ENCODE measurements at regions not wholly inside any gene's neighbourhood (a gene's known extent, or its start where the extent isn't known, plus 50 kb on each side); places are given as distances from the start of the nearest gene placed in this dataset.

- peaks cover 5% of the 10 kb centered on the region for H3K4me1 Mint-ChIP-seq (ENCODE audit: unreplicated experiment)
- H3K27me3 Mint-ChIP-seq (ENCODE audit: unreplicated experiment), result peaks cover 49% of the 10 kb centered on the region
- peaks cover 3% of the 10 kb centered on the region for H3K9me3 Mint-ChIP-seq (ENCODE audit: unreplicated experiment)
- peaks cover 2% of the 10 kb centered on the region for H3K36me3 Mint-ChIP-seq (ENCODE audit: unreplicated experiment)
- TF ChIP-seq CTCF (IDR thresholded peaks at IDR 0.05), result no peak
- no peak overlapping the region for H3K27ac Mint-ChIP-seq (ENCODE audit: unreplicated experiment)
- DNase-seq (ENCODE audit: extremely low spot score, unreplicated experiment), result no peak
- H3K4me3 Mint-ChIP-seq (ENCODE audit: unreplicated experiment), result no peak overlapping the region
Measured at GRCh38 chr1:53383136-53383870, 55.4 kb upstream of the LRP8 start.

- Mint-ChIP-seq H3K27me3 (ENCODE audit: unreplicated experiment) (peaks cover 54% of the 10 kb centered on the region), H3K27ac (ENCODE audit: unreplicated experiment) (no peak overlapping the region), H3K4me1 (ENCODE audit: unreplicated experiment) (peaks cover 5% of the 10 kb centered on the region), H3K36me3 (ENCODE audit: unreplicated experiment) (peaks cover 2% of the 10 kb centered on the region), H3K4me3 (ENCODE audit: unreplicated experiment) (no peak overlapping the region), H3K9me3 (ENCODE audit: unreplicated experiment) (peaks cover 3% of the 10 kb centered on the region)
- no peak for DNase-seq (ENCODE audit: extremely low spot score, unreplicated experiment)
- no peak for TF ChIP-seq CTCF (IDR thresholded peaks at IDR 0.05)
Measured at GRCh38 chr1:53384796-53385195, 56.9 kb upstream of the LRP8 start.

- peaks cover 11% of the 10 kb centered on the region for H3K4me1 Mint-ChIP-seq (ENCODE audit: unreplicated experiment)
- H3K4me3 Mint-ChIP-seq (ENCODE audit: unreplicated experiment), result no peak overlapping the region
- H3K9me3 Mint-ChIP-seq (ENCODE audit: unreplicated experiment), result peaks cover 3% of the 10 kb centered on the region
- TF ChIP-seq CTCF (IDR thresholded peaks at IDR 0.05), result no peak
- no peak for DNase-seq (ENCODE audit: extremely low spot score, unreplicated experiment)
- H3K27ac Mint-ChIP-seq (ENCODE audit: unreplicated experiment), result no peak overlapping the region
- peaks cover 2% of the 10 kb centered on the region for H3K36me3 Mint-ChIP-seq (ENCODE audit: unreplicated experiment)
- H3K27me3 Mint-ChIP-seq (ENCODE audit: unreplicated experiment), result peaks cover 49% of the 10 kb centered on the region
Measured at GRCh38 chr1:53385276-53386225, 57.7 kb upstream of the LRP8 start.

- TF ChIP-seq CTCF (IDR thresholded peaks at IDR 0.05), result no peak
- peaks cover 3% of the 10 kb centered on the region for H3K9me3 Mint-ChIP-seq (ENCODE audit: unreplicated experiment)
- no peak overlapping the region for H3K4me3 Mint-ChIP-seq (ENCODE audit: unreplicated experiment)
- peaks cover 12% of the 10 kb centered on the region for H3K4me1 Mint-ChIP-seq (ENCODE audit: unreplicated experiment)
- H3K36me3 Mint-ChIP-seq (ENCODE audit: unreplicated experiment), result peaks cover 2% of the 10 kb centered on the region
- no peak overlapping the region for H3K27ac Mint-ChIP-seq (ENCODE audit: unreplicated experiment)
- no peak for DNase-seq (ENCODE audit: extremely low spot score, unreplicated experiment)
- H3K27me3 Mint-ChIP-seq (ENCODE audit: unreplicated experiment), result peaks cover 35% of the 10 kb centered on the region
Measured at GRCh38 chr1:53388963-53389362, 61.1 kb upstream of the LRP8 start.

- peaks cover 12% of the 10 kb centered on the region for H3K4me1 Mint-ChIP-seq (ENCODE audit: unreplicated experiment)
- peaks cover 2% of the 10 kb centered on the region for H3K36me3 Mint-ChIP-seq (ENCODE audit: unreplicated experiment)
- H3K27me3 Mint-ChIP-seq (ENCODE audit: unreplicated experiment), result peaks cover 29% of the 10 kb centered on the region
- no peak overlapping the region for H3K4me3 Mint-ChIP-seq (ENCODE audit: unreplicated experiment)
- H3K27ac Mint-ChIP-seq (ENCODE audit: unreplicated experiment), result no peak overlapping the region
- no peak for TF ChIP-seq CTCF (IDR thresholded peaks at IDR 0.05)
- H3K9me3 Mint-ChIP-seq (ENCODE audit: unreplicated experiment), result peaks cover 3% of the 10 kb centered on the region
- DNase-seq (ENCODE audit: extremely low spot score, unreplicated experiment), result no peak
Measured at GRCh38 chr1:53390261-53390660, 62.4 kb upstream of the LRP8 start.

Data from osteocyte (in vitro differentiated cells).